ENCODE measurements at regions not wholly inside any gene's neighbourhood (a gene's known extent, or its start where the extent isn't known, plus 50 kb on each side); places are given as distances from the start of the nearest gene placed in this dataset.

GRCh38 chr3:153657461-153657860 is 463.7 kb upstream of the ARHGEF26 start:
- TF ChIP-seq POLR2A (IDR thresholded peaks at IDR 0.05; ENCODE audit: low read depth, low read length) (no peak), POLR2AphosphoS5 (IDR thresholded peaks at IDR 0.05; ENCODE audit: low read depth, low read length) (no peak)
